Kasumi-1 (cell line): ENCODE measurements at regions not wholly inside any gene's neighbourhood (a gene's known extent, or its start where the extent isn't known, plus 50 kb on each side); places are given as distances from the start of the nearest gene placed in this dataset.

Experiments
- DNase-seq, 2 experiments: peaks; one replicate each; lab custom pipeline; 2025; lab: John Stamatoyannopoulos, UW

- DNase-seq: peak in 1 of 2 experiments; percentile 11
Observed at GRCh38 chr17:68812876-68813584, 142.2 kb downstream of the ABCA8 start.

GRCh38 chr17:68809148-68809547 lies 146.0 kb downstream of the ABCA8 start:
- DNase-seq: no peak

GRCh38 chr17:68807998-68808772 lies 147.0 kb downstream of the ABCA8 start:
- DNase-seq: no peak

GRCh38 chr17:68805609-68806008 lies 149.6 kb downstream of the ABCA8 start:
- DNase-seq: no peak

GRCh38 chr17:68804777-68805520 lies 150.2 kb downstream of the ABCA8 start:
- no peak for DNase-seq

- DNase-seq: no peak
Observed at GRCh38 chr17:68803164-68803929, 151.8 kb downstream of the ABCA8 start.

GRCh38 chr17:68801335-68802247 lies 153.6 kb downstream of the ABCA8 start:
- no peak for DNase-seq

- no peak for DNase-seq
Observed at GRCh38 chr17:68800751-68801150, 154.4 kb downstream of the ABCA8 start.

- DNase-seq: peak; percentile 23 to 53
Observed at GRCh38 chr17:68794636-68795434, 160.4 kb downstream of the ABCA8 start.

- no peak for DNase-seq
Observed at GRCh38 chr17:68792873-68793272, 162.3 kb downstream of the ABCA8 start.

GRCh38 chr17:68792042-68792685 lies 163.0 kb downstream of the ABCA8 start:
- no peak for DNase-seq

GRCh38 chr17:68790931-68791330 lies 164.3 kb downstream of the ABCA8 start:
- no peak for DNase-seq

GRCh38 chr17:68790492-68790891 lies 164.7 kb downstream of the ABCA8 start:
- no peak for DNase-seq

- DNase-seq: no peak
Observed at GRCh38 chr17:68789203-68789962, 165.8 kb downstream of the ABCA8 start.

GRCh38 chr17:68785565-68786486 lies 169.4 kb downstream of the ABCA8 start:
- no peak for DNase-seq

- DNase-seq: no peak
Observed at GRCh38 chr17:68784431-68784830, 170.8 kb downstream of the ABCA8 start.

- no peak for DNase-seq
Observed at GRCh38 chr17:68783861-68784260, 171.3 kb downstream of the ABCA8 start.

GRCh38 chr17:68782789-68783188 lies 172.4 kb downstream of the ABCA8 start:
- no peak for DNase-seq
